GM12878 (cell line): ENCODE measurements at regions not wholly inside any gene's neighbourhood (a gene's known extent, or its start where the extent isn't known, plus 50 kb on each side); places are given as distances from the start of the nearest gene placed in this dataset.

Experiments
- ATAC-seq: fragments of 200-7000 bp; cut with Tn5 transposase; 3 replicates; pipeline ENCODE4 v1.9.1; 2020; ENCODE audit warnings: mild to moderate bottlenecking, moderate library complexity
- BruUV-seq: library from RNA; stranded (reverse); fragments of 400-500 nt; replicated peaks from 2 replicates; lab custom pipeline; 2021; lab: Mats Ljungman, UMichigan
- CTCF ChIA-PET: fragments of 300-600 bp; sonication (Branson Sonifier 250); formaldehyde crosslinking; extraction: SDS; loops from one replicate; lab custom pipeline; 2021; ENCODE audit warnings: inconsistent platforms; lab: Yijun Ruan, JAX
- POLR2A ChIA-PET: fragments of 350-600 bp; formaldehyde crosslinking; extraction: SDS; loops from one replicate; lab custom pipeline; 2021; ENCODE audit warnings: inconsistent platforms; lab: Charles Lee
- RAD21 ChIA-PET: fragments of 300-600 bp; sonication (Branson Sonifier 250); formaldehyde crosslinking; loops from one replicate; lab custom pipeline; 2023; ENCODE audit warnings: antibody characterized with exemption; ENCODE audit not compliant: unreplicated experiment; lab: Charles Lee
- SMC1A ChIA-PET: fragments of 300-600 bp; sonication (Branson Sonifier 250); formaldehyde crosslinking; loops from one replicate; lab custom pipeline; 2023; ENCODE audit not compliant: unreplicated experiment, uncharacterized antibody; lab: Charles Lee
- DNase-seq: peaks from one replicate; pipeline ENCODE4 v3.0.0-alpha.2; 2011; ENCODE audit warnings: low read depth, low spot score
- FAIRE-seq: peaks from 3 replicates; lab custom pipeline; 2011; peaks lifted over from hg19 to GRCh38; lab: Jason Lieb, UNC
- H2AFZ ChIP-seq: 2 replicates; pipeline ENCODE4 v1.6.0; 2011; ENCODE audit warnings: low read depth, low read length, control low read depth; ENCODE audit not compliant: control insufficient read depth
- H3K27ac ChIP-seq: 2 replicates; pipeline ENCODE4 v1.5.1; 2011; ENCODE audit warnings: control low read depth; ENCODE audit not compliant: control insufficient read depth, insufficient read depth
- H3K27me3 ChIP-seq, 2 experiments: replicated peaks in 1 of 2; 2 replicates each; pipeline versions ENCODE4 v1.6.0 to v1.6.1; 2011; ENCODE audit warnings: low read length in 1 of 2; ENCODE audit not compliant: control insufficient read depth in 2 of 2, insufficient read depth in 2 of 2
- H3K36me3 ChIP-seq, 2 experiments: 2 replicates each; pipeline ENCODE4 v1.5.1; 2011; ENCODE audit warnings: low read length in 1 of 2; ENCODE audit not compliant: control insufficient read depth in 2 of 2, insufficient read depth in 2 of 2
- H3K4me1 ChIP-seq: 2 replicates; pipeline ENCODE4 v1.6.1; 2011; ENCODE audit warnings: mild to moderate bottlenecking, low read length, moderate library complexity, mixed read lengths; ENCODE audit not compliant: control insufficient read depth, insufficient read depth
- H3K4me2 ChIP-seq: 2 replicates; pipeline ENCODE4 v1.6.0; 2011; ENCODE audit warnings: control low read depth; ENCODE audit not compliant: control insufficient read depth, insufficient read depth
- H3K4me3 ChIP-seq: fragments of 200-600 bp; sonication (generic); 2 replicates; pipeline ENCODE4 v1.5.1; 2016
- H3K79me2 ChIP-seq: 2 replicates; pipeline ENCODE4 v1.6.0; 2011; ENCODE audit warnings: low read length; ENCODE audit not compliant: control insufficient read depth, insufficient read depth
- H3K9ac ChIP-seq: 2 replicates; pipeline ENCODE4 v1.8.0; 2011; ENCODE audit warnings: low read length, control low read depth, mixed read lengths; ENCODE audit not compliant: control insufficient read depth, insufficient read depth
- H3K9me3 ChIP-seq: replicated peaks from 3 replicates; pipeline ENCODE4 v1.5.1; 2011; ENCODE audit warnings: mild to moderate bottlenecking, low read length; ENCODE audit not compliant: control insufficient read depth, insufficient read depth
- H4K20me1 ChIP-seq: 2 replicates; pipeline ENCODE4 v1.6.0; 2011; ENCODE audit not compliant: control insufficient read depth, insufficient read depth
- JUND ChIP-seq: IDR thresholded peaks from 2 replicates; pipeline ENCODE4 v1.6.1; 2012; ENCODE audit warnings: low read depth, mild to moderate bottlenecking, low read length, improper control_type of control experiment, moderate library complexity
- MYC ChIP-seq: IDR thresholded peaks from 2 replicates; pipeline ENCODE4 v1.6.1; 2011; ENCODE audit warnings: mild to moderate bottlenecking, low read length, moderate library complexity, inconsistent platforms; ENCODE audit not compliant: insufficient read depth, insufficient replicate concordance, insufficient read length, severe bottlenecking
- NR2C1 ChIP-seq: fragments of 450-650 bp; IDR thresholded peaks from 2 replicates; pipeline ENCODE4 v1.6.1; 2017; ENCODE audit warnings: antibody characterized with exemption, mild to moderate bottlenecking, moderate library complexity
- PML ChIP-seq: IDR thresholded peaks from 2 replicates; pipeline ENCODE4 v1.6.1; 2012; ENCODE audit warnings: low read length, inconsistent platforms
- TBL1XR1 ChIP-seq: IDR thresholded peaks from 2 replicates; pipeline ENCODE4 v1.6.1; 2012; ENCODE audit warnings: low read depth, low read length, improper control_type of control experiment
- YY1 ChIP-seq: IDR thresholded peaks from 2 replicates; pipeline ENCODE4 v1.6.1; 2011; ENCODE audit warnings: low read depth, mild to moderate bottlenecking, low read length
- WGBS: methylation state at CpG from one replicate; pipeline ENCODE4 v1.1.6; 2016; ENCODE audit warnings: low lambda C conversion rate; ENCODE audit not compliant: insufficient replicate concordance, insufficient coverage; ENCODE audit errors: missing lambda C conversion rate; 5-methylcytosine and 5-hydroxymethylcytosine counted together
- in situ Hi-C: fragments of 300-500 bp; cut with MboI; formaldehyde crosslinking; loops from 9 replicates; pipeline ENCODE4 v1.14.3; 2018; ENCODE audit warnings: mixed read lengths
- intact Hi-C: fragments of 100-400 bp; cut with micrococcal nuclease; formaldehyde crosslinking; loops from one replicate; pipeline ENCODE4 v1.14.2; 2022; ENCODE audit not compliant: unreplicated experiment
- TF ChIP-seq, protein P1 (sequence below): IDR thresholded peaks from 2 replicates; pipeline ENCODE4 v1.6.1; 2012; ENCODE audit warnings: improper control_type of control experiment, low read depth, low read length; ENCODE audit not compliant: insufficient replicate concordance

DNA sequence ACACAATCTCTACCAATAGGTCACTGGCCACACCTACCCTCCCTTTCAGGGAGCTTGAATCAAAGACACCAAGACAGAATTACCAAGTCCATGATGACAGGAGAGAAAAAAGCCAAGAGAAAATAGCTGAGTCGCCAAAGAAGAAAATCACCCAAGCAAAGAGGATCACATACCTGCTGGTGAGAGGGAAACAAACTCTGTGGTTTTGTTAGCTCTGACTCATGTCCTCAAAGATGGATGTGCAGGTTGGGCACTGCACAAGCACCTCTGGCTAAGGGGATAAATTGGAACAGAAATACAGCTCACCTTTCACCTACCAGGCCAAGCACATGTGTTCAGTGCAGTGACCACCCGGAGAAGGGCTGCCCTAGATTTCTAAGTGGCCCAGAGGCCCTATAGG, 114.8 kb downstream of the TFAP2A start:
- Histone ChIP-seq H3K4me1 (no peaks in the 10 kb centered on the region), H3K36me3 (no peaks in the 10 kb centered on the region), H3K79me2 (no peaks in the 10 kb centered on the region), H3K4me3 (no peak overlapping the region), H3K9ac (no peak overlapping the region), H3K9me3 (no peaks in the 10 kb centered on the region), H2AFZ (no peak overlapping the region), H3K27ac (no peak overlapping the region), H3K4me2 (no peak overlapping the region), H3K27me3 (no peaks in the 10 kb centered on the region), H4K20me1 (no peaks in the 10 kb centered on the region)
- ChIA-PET SMC1A (no interaction called here), CTCF (interaction anchor here (1.2 kb wide), 1 partner anchor 10 kb away, joined by 3 read pairs; no protein-coding TSS in a partner anchor), POLR2A (no interaction called here), RAD21 (no interaction called here)
- in situ Hi-C loops = no loop called here
- BruUV-seq = no TSS peak
- WGBS = 7% methylated on average over 2 of the region's 2 CpGs
- DNase-seq (no peak), ATAC-seq (peak; percentile 31; the same call in 1 of the 3 replicates), FAIRE-seq (no peak)
- TF ChIP-seq YY1 (no peak), PML (no peak), NR2C1 (no peak), MYC (no peak), JUND (no peak), TBL1XR1 (no peak)
- TF ChIP-seq, protein P1, sequence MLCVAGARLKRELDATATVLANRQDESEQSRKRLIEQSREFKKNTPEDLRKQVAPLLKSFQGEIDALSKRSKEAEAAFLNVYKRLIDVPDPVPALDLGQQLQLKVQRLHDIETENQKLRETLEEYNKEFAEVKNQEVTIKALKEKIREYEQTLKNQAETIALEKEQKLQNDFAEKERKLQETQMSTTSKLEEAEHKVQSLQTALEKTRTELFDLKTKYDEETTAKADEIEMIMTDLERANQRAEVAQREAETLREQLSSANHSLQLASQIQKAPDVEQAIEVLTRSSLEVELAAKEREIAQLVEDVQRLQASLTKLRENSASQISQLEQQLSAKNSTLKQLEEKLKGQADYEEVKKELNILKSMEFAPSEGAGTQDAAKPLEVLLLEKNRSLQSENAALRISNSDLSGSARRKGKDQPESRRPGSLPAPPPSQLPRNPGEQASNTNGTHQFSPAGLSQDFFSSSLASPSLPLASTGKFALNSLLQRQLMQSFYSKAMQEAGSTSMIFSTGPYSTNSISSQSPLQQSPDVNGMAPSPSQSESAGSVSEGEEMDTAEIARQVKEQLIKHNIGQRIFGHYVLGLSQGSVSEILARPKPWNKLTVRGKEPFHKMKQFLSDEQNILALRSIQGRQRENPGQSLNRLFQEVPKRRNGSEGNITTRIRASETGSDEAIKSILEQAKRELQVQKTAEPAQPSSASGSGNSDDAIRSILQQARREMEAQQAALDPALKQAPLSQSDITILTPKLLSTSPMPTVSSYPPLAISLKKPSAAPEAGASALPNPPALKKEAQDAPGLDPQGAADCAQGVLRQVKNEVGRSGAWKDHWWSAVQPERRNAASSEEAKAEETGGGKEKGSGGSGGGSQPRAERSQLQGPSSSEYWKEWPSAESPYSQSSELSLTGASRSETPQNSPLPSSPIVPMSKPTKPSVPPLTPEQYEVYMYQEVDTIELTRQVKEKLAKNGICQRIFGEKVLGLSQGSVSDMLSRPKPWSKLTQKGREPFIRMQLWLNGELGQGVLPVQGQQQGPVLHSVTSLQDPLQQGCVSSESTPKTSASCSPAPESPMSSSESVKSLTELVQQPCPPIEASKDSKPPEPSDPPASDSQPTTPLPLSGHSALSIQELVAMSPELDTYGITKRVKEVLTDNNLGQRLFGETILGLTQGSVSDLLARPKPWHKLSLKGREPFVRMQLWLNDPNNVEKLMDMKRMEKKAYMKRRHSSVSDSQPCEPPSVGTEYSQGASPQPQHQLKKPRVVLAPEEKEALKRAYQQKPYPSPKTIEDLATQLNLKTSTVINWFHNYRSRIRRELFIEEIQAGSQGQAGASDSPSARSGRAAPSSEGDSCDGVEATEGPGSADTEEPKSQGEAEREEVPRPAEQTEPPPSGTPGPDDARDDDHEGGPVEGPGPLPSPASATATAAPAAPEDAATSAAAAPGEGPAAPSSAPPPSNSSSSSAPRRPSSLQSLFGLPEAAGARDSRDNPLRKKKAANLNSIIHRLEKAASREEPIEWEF = no peak
- intact Hi-C loops = no loop called here
